Prostate gland (tissue), 2 donors: ENCODE measurements at regions not wholly inside any gene's neighbourhood (a gene's known extent, or its start where the extent isn't known, plus 50 kb on each side); places are given as distances from the start of the nearest gene placed in this dataset.

Experiments
- CTCF ChIP-seq, 4 experiments: fragments of 200-600 bp in 2 of 4; fragments of 450-650 bp in 2 of 4; sonication (generic) in 2 of 4; IDR thresholded peaks; 1 replicate in 3 of 4; 2 replicates in 1 of 4; pipeline ENCODE4 v1.5.1; 2016 to 2019; ENCODE audit warnings: antibody characterized with exemption in 4 of 4, mild to moderate bottlenecking in 2 of 4, moderate library complexity in 2 of 4
- POLR2A ChIP-seq: fragments of 450-650 bp; IDR thresholded peaks from one replicate; pipeline ENCODE4 v1.6.1; 2016; ENCODE audit warnings: antibody characterized with exemption, mild to moderate bottlenecking
- POLR2AphosphoS5 ChIP-seq: sonication (generic); formaldehyde crosslinking; IDR thresholded peaks from one replicate; pipeline ENCODE4 v1.6.1; 2017; ENCODE audit warnings: antibody characterized with exemption

DNA sequence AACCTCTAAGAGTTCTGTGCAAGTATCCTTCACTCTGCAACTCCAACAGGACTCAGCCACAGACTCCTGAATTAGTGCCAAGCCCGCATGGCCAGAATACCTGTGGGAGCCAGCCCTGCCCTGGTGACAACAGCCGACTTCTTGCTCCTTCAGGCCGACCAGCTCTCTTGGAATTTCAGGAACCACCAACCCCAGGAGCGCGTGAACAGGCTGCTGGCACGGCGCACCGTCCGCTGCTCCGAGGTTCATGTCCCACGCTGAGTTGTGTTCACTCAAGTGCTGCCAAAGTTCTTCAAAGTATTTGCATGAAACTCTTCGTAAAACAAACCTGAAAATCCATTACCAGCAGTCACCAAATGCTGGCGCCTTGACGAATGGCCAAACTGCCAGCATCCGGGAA, 232.8 kb downstream of the NR2F1-AS1 start:
- no peak for TF ChIP-seq CTCF (IDR thresholded peaks at IDR 0.05)
- TF ChIP-seq POLR2AphosphoS5, result no peak
- no peak for TF ChIP-seq POLR2A
